Hepatocyte (in vitro differentiated cells): ENCODE measurements at regions not wholly inside any gene's neighbourhood (a gene's known extent, or its start where the extent isn't known, plus 50 kb on each side); places are given as distances from the start of the nearest gene placed in this dataset.

Source experiments
- DNase-seq: peaks from one replicate; pipeline ENCODE4 v3.0.0-alpha.2; 2016; ENCODE audit warnings: low spot score
- H2AFZ ChIP-seq: fragments of 200-600 bp; sonication (generic); 2 replicates; pipeline ENCODE4 v1.6.0; 2016; ENCODE audit warnings: antibody characterized with exemption, mild to moderate bottlenecking
- H3K27ac ChIP-seq: fragments of 200-600 bp; sonication (generic); 2 replicates; pipeline ENCODE4 v1.5.1; 2016; ENCODE audit warnings: mild to moderate bottlenecking
- H3K27me3 ChIP-seq: fragments of 200-600 bp; sonication (generic); 2 replicates; pipeline ENCODE4 v1.6.1; 2016
- H3K36me3 ChIP-seq: fragments of 200-600 bp; sonication (generic); replicated peaks from 2 replicates; pipeline ENCODE4 v1.5.1; 2016; ENCODE audit warnings: low read depth; ENCODE audit not compliant: insufficient read depth
- H3K4me1 ChIP-seq: fragments of 200-600 bp; sonication (generic); 2 replicates; pipeline ENCODE4 v1.5.1; 2016; ENCODE audit warnings: mild to moderate bottlenecking, moderate library complexity; ENCODE audit not compliant: insufficient read depth
- H3K4me2 ChIP-seq: fragments of 200-600 bp; sonication (generic); 2 replicates; pipeline ENCODE4 v1.6.0; 2016
- H3K4me3 ChIP-seq: fragments of 200-600 bp; sonication (generic); 2 replicates; pipeline ENCODE4 v1.5.1; 2016; ENCODE audit warnings: mild to moderate bottlenecking
- H3K79me2 ChIP-seq: fragments of 200-600 bp; sonication (generic); 2 replicates; pipeline ENCODE4 v1.6.0; 2017; ENCODE audit warnings: mild to moderate bottlenecking
- H3K9me2 ChIP-seq: fragments of 200-600 bp; sonication (generic); replicated peaks from 2 replicates; pipeline ENCODE4 v1.6.0; 2017; ENCODE audit warnings: mild to moderate bottlenecking; ENCODE audit not compliant: insufficient read depth
- H3K9me3 ChIP-seq: fragments of 200-600 bp; sonication (generic); 2 replicates; pipeline ENCODE4 v1.5.1; 2016; ENCODE audit warnings: low read depth, mild to moderate bottlenecking
- H4K20me1 ChIP-seq: fragments of 200-600 bp; sonication (generic); 2 replicates; pipeline ENCODE4 v1.6.0; 2016; ENCODE audit warnings: mild to moderate bottlenecking; ENCODE audit not compliant: insufficient read depth, poor library complexity, severe bottlenecking
- CTCF ChIP-seq: fragments of 200-600 bp; sonication (generic); IDR thresholded peaks from 2 replicates; pipeline ENCODE4 v1.5.1; 2016; ENCODE audit warnings: antibody characterized with exemption, mild to moderate bottlenecking; ENCODE audit not compliant: poor library complexity
- EZH2 ChIP-seq: fragments of 200-600 bp; sonication (generic); IDR thresholded peaks from 2 replicates; pipeline ENCODE4 v1.6.1; 2016; ENCODE audit warnings: antibody characterized with exemption, mild to moderate bottlenecking, borderline replicate concordance
- EZH2phosphoT487 ChIP-seq: fragments of 200-600 bp; sonication (generic); IDR thresholded peaks from one replicate; pipeline ENCODE4 v1.6.1; 2018; ENCODE audit warnings: antibody characterized with exemption, mild to moderate bottlenecking, low read depth, moderate library complexity; ENCODE audit not compliant: unreplicated experiment, severe bottlenecking
- WGBS: methylation state at CpG from one replicate; pipeline ENCODE4 v1.1.6; 2016; ENCODE audit warnings: low lambda C conversion rate; ENCODE audit errors: missing lambda C conversion rate; 5-methylcytosine and 5-hydroxymethylcytosine counted together

- WGBS, result 79% methylated on average over 5 of the region's 5 CpGs
- Histone ChIP-seq H3K36me3 (no peaks in the 10 kb centered on the region), H3K79me2 (no peaks in the 10 kb centered on the region), H3K4me1 (no peaks in the 10 kb centered on the region), H3K9me3 (no peaks in the 10 kb centered on the region), H3K9me2 (no peaks in the 10 kb centered on the region), H4K20me1 (no peaks in the 10 kb centered on the region), H3K4me3 (no peak overlapping the region), H3K27me3 (peaks cover 7% of the 10 kb centered on the region), H3K27ac (no peak overlapping the region), H2AFZ (no peak overlapping the region), H3K4me2 (no peak overlapping the region)
- TF ChIP-seq EZH2phosphoT487 (no peak), EZH2 (no peak), CTCF (no peak)
- no peak for DNase-seq
These were observed 149.2 kb downstream of the ACTL8 start for GRCh38 chr1:17904290-17904689.

- Histone ChIP-seq H3K27ac (no peak overlapping the region), H3K9me3 (no peaks in the 10 kb centered on the region), H3K27me3 (peaks cover 11% of the 10 kb centered on the region), H3K36me3 (no peaks in the 10 kb centered on the region), H3K4me1 (no peaks in the 10 kb centered on the region), H4K20me1 (no peaks in the 10 kb centered on the region), H2AFZ (no peak overlapping the region), H3K79me2 (no peaks in the 10 kb centered on the region), H3K4me3 (no peak overlapping the region), H3K4me2 (no peak overlapping the region), H3K9me2 (no peaks in the 10 kb centered on the region)
- no peak for TF ChIP-seq EZH2phosphoT487
- no peak for TF ChIP-seq EZH2
- no peak for TF ChIP-seq CTCF
- no peak for DNase-seq
- WGBS, result 75% methylated on average over 3 of the region's 3 CpGs
These were observed 152.9 kb downstream of the ACTL8 start for GRCh38 chr1:17907999-17908398.

GRCh38 chr1:17908945-17909344 is 153.8 kb downstream of the ACTL8 start:
- Histone ChIP-seq H3K4me1 (no peaks in the 10 kb centered on the region), H3K27me3 (peaks cover 14% of the 10 kb centered on the region), H2AFZ (no peak overlapping the region), H3K4me3 (no peak overlapping the region), H3K9me2 (no peaks in the 10 kb centered on the region), H3K27ac (no peak overlapping the region), H3K36me3 (no peaks in the 10 kb centered on the region), H3K4me2 (no peak overlapping the region), H3K79me2 (no peaks in the 10 kb centered on the region), H3K9me3 (no peaks in the 10 kb centered on the region), H4K20me1 (no peaks in the 10 kb centered on the region)
- TF ChIP-seq EZH2phosphoT487 (no peak), EZH2 (no peak), CTCF (no peak)
- DNase-seq, result no peak

- H3K4me3 ChIP-seq, result no peak overlapping the region
- no peaks in the 10 kb centered on the region for H4K20me1 ChIP-seq
- H3K79me2 ChIP-seq, result no peaks in the 10 kb centered on the region
- no peaks in the 10 kb centered on the region for H3K36me3 ChIP-seq
- H3K9me2 ChIP-seq, result no peaks in the 10 kb centered on the region
- H3K9me3 ChIP-seq, result no peaks in the 10 kb centered on the region
- no peaks in the 10 kb centered on the region for H3K4me1 ChIP-seq
- no peak overlapping the region for H2AFZ ChIP-seq
- H3K27ac ChIP-seq, result no peak overlapping the region
- 37% methylated on average over 4 of the region's 4 CpGs for WGBS
- no peak overlapping the region for H3K4me2 ChIP-seq
- H3K27me3 ChIP-seq, result peaks cover 21% of the 10 kb centered on the region
- DNase-seq, result no peak
- TF ChIP-seq EZH2, result no peak
- TF ChIP-seq CTCF, result peak; percentile 23
These were observed 154.5 kb downstream of the ACTL8 start for GRCh38 chr1:17909634-17910033.
